ENCODE measurements at regions not wholly inside any gene's neighbourhood (a gene's known extent, or its start where the extent isn't known, plus 50 kb on each side); places are given as distances from the start of the nearest gene placed in this dataset.
A peak's percentile ranks its signal among the peaks of the same experiment; 100 is the strongest.

DNA sequence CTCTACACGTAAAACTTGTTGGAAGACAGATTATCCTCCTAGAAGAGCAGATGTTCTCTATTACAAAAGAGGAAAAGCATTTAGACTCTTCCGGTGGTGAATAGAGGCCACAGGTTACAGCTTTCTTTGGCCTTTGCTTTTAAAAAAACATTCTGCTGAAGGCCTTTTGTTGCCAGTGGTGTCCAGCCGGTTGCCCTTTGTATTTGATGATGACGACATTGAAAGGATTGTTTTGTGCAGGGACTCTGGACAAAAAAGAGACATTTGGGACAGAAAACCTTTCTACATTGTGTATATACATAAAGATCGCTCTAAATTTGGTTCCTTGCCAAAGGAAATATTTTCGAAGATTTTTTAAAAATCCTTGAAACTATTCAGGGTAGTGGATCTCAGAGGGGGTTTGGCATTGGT is 180.3 kb downstream of the C9orf152 start:
- TF ChIP-seq, protein P1, sequence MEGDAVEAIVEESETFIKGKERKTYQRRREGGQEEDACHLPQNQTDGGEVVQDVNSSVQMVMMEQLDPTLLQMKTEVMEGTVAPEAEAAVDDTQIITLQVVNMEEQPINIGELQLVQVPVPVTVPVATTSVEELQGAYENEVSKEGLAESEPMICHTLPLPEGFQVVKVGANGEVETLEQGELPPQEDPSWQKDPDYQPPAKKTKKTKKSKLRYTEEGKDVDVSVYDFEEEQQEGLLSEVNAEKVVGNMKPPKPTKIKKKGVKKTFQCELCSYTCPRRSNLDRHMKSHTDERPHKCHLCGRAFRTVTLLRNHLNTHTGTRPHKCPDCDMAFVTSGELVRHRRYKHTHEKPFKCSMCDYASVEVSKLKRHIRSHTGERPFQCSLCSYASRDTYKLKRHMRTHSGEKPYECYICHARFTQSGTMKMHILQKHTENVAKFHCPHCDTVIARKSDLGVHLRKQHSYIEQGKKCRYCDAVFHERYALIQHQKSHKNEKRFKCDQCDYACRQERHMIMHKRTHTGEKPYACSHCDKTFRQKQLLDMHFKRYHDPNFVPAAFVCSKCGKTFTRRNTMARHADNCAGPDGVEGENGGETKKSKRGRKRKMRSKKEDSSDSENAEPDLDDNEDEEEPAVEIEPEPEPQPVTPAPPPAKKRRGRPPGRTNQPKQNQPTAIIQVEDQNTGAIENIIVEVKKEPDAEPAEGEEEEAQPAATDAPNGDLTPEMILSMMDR (IDR thresholded peaks at IDR 0.05) = no peak
- Histone ChIP-seq H3K9me3 (no peaks in the 10 kb centered on the region), H3K36me3 (no peaks in the 10 kb centered on the region), H3K27ac (peak overlapping the region; percentile 23 to 77), H3K4me3 (no peak overlapping the region), H3K4me1 (peaks cover 0 to 34% of the 10 kb centered on the region in 2 donors), H3K27me3 (no peaks in the 10 kb centered on the region)
- DNase-seq (ENCODE audit: low spot score) = peak; percentile 66

DNA sequence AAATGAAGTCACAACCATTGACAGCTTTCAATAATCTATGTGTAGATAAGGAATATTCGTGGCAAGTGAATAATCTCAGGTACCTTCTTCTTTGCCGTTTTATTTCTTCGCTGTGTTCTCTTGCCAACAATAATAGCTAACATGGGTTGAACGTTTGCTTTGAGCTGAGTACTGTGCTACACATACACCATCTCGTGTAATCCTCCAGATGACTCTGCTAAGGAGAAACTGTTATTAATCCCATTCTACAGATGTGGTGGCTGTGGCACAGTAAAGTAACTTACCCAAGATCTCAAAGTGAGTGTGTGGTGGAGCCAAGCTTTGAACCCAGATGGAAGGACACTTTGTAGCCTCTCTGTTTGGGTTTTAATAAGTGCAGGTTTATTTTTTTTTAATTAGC is 179.7 kb downstream of the C9orf152 start:
- DNase-seq (ENCODE audit: low spot score) = no peak
- Histone ChIP-seq H3K4me1 (peaks cover 0 to 34% of the 10 kb centered on the region in 2 donors), H3K27ac (peak overlapping the region; percentile 23 to 77), H3K36me3 (no peaks in the 10 kb centered on the region), H3K9me3 (no peaks in the 10 kb centered on the region), H3K27me3 (no peaks in the 10 kb centered on the region), H3K4me3 (no peak overlapping the region)
- TF ChIP-seq, protein P1 (IDR thresholded peaks at IDR 0.05) = no peak

DNA sequence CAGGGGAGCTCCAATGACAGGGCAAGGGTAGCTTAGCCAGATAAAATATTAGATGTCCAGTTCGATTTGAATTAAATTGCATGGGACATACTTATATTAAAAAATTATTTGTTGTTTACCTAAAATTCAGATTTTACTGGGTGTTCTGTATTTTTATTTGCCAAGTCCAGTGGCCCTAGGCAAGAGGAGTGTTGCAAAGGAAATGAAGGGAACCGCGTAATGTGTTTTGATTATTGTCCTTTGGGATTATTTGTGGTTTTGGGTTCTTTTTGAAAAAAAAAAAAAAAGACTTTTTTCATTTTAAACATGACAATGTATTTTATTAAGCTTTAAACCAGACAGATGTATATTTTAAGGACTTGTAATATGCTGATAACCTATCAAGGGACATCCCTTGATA is 179.3 kb downstream of the C9orf152 start:
- no peak for DNase-seq (ENCODE audit: low spot score)
- H3K4me1 ChIP-seq = peaks cover 0 to 34% of the 10 kb centered on the region in 2 donors
- peak overlapping the region; percentile 32 to 77 for H3K27ac ChIP-seq
- no peaks in the 10 kb centered on the region for H3K36me3 ChIP-seq
- no peak overlapping the region for H3K4me3 ChIP-seq
- no peaks in the 10 kb centered on the region for H3K9me3 ChIP-seq
- no peaks in the 10 kb centered on the region for H3K27me3 ChIP-seq
- TF ChIP-seq, protein P1 (IDR thresholded peaks at IDR 0.05) = no peak

DNA sequence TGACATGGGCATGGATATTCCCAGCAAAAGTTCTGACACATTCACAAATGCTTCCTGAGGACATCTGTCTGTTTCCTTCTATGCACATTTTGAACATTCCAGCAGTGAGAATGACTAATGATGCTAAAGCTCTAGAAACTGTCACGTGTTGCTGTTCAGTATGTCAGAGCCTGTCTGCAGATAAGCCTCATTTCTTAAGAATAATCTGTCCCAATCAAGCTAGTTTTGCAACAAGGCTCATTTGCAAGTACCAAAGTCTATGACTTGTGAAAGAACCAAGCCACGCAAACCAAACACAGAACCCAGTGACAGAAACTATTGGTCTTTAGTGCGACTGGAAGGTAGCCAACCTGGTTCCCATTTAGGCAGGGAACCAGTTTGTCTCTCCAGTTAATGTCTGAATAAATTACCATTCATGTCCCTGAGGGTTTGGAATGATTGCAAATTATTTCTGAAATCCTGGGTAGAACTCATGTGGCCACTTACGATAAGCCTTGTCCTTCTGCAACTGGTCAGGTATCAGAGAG is 178.5 kb downstream of the C9orf152 start:
- H3K27me3 ChIP-seq = no peaks in the 10 kb centered on the region
- H3K4me3 ChIP-seq = no peak overlapping the region
- H3K36me3 ChIP-seq = no peaks in the 10 kb centered on the region
- H3K9me3 ChIP-seq = no peaks in the 10 kb centered on the region
- TF ChIP-seq, protein P1 (IDR thresholded peaks at IDR 0.05) = no peak
- H3K4me1 ChIP-seq = peaks cover 0 to 34% of the 10 kb centered on the region in 2 donors
- H3K27ac ChIP-seq = peak overlapping the region; percentile 32 to 77
- DNase-seq (ENCODE audit: low spot score) = peak; percentile 66

DNA sequence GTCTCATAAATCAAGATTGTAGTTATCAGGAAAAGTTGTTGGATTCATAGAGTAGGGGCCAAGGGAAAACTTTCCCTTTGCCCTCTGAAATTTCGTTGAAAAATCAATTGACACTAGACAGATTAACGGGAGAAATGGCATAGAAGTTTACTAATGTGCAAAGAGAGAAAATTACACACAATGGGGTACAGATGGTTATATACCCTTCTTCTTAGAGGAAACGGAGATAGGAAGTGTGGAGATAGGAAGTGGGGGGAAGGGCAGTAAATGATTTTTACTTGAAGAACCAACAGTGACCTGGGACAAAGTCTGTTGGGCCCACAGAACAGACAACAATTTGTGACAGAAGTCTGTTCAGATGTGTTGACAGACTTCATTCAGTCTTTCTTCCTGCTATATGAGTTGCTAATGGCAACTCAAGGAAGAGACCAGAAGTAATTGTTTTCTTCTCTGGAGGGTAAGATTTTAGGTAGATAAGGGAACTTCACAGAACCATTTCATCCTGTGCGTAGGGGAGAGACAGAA is 177.9 kb downstream of the C9orf152 start:
- Histone ChIP-seq H3K27ac (peak overlapping the region; percentile 32 to 77), H3K4me1 (peaks cover 0 to 34% of the 10 kb centered on the region in 2 donors), H3K9me3 (no peaks in the 10 kb centered on the region), H3K27me3 (no peaks in the 10 kb centered on the region), H3K4me3 (no peak overlapping the region), H3K36me3 (no peaks in the 10 kb centered on the region)
- no peak for DNase-seq (ENCODE audit: low spot score)
- TF ChIP-seq, protein P1 (IDR thresholded peaks at IDR 0.05) = no peak

DNA sequence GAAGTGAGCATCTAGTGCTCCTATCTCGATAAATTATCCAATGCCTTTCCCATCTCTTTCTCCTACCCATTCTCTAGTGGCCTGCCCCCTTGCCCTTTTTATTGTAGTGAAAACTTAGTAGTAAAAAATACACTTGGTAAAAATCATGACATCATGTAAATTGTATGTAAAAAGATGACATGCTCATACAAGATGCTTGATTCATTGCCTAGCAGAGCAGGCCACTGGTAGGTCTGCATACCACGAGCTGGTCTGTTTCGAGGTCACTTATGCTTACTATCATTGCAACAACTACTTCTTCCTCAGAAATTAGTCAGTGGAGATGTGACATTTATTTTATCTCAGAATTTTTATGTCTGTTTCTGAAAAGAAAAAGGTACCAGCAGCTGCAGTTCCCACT is 177.3 kb downstream of the C9orf152 start:
- TF ChIP-seq, protein P1 (IDR thresholded peaks at IDR 0.05) = no peak
- Histone ChIP-seq H3K27me3 (no peaks in the 10 kb centered on the region), H3K27ac (peak overlapping the region in 1 of 2 donors; percentile 77), H3K4me3 (no peak overlapping the region), H3K36me3 (no peaks in the 10 kb centered on the region), H3K4me1 (peaks cover 0 to 34% of the 10 kb centered on the region in 2 donors), H3K9me3 (no peaks in the 10 kb centered on the region)
- no peak for DNase-seq (ENCODE audit: low spot score)
